IMR-90 (cell line): ENCODE measurements at regions not wholly inside any gene's neighbourhood (a gene's known extent, or its start where the extent isn't known, plus 50 kb on each side); places are given as distances from the start of the nearest gene placed in this dataset.

Source experiments
- ATAC-seq: fragments of 200-7000 bp; cut with Tn5 transposase; 2 replicates; pipeline ENCODE4 v1.9.1; 2020; ENCODE audit warnings: low read depth, mild to moderate bottlenecking, moderate library complexity
- BruUV-seq: library from RNA; stranded (reverse); fragments of 400-500 nt; replicated peaks from 2 replicates; lab custom pipeline; 2021; lab: Mats Ljungman, UMichigan
- CTCF ChIA-PET: fragments of 300-600 bp; formaldehyde crosslinking; extraction: SDS; loops from one replicate; lab custom pipeline; 2021; ENCODE audit warnings: antibody characterized with exemption; lab: Yijun Ruan, JAX
- POLR2A ChIA-PET: fragments of 300-600 bp; sonication (Branson Sonifier 250); formaldehyde crosslinking; loops from one replicate; lab custom pipeline; 2022; ENCODE audit warnings: antibody characterized with exemption; ENCODE audit not compliant: unreplicated experiment; lab: Charles Lee
- DNase-seq: peaks from one replicate; pipeline ENCODE4 v3.0.0; 2013
- H2AFZ ChIP-seq: replicated peaks from 2 replicates; pipeline ENCODE3; 2013; ENCODE audit warnings: low read length, mild to moderate bottlenecking; ENCODE audit not compliant: poor library complexity
- H2AK5ac ChIP-seq: 2 replicates; pipeline ENCODE4 v1.6.1; 2013; ENCODE audit warnings: low read depth, low read length, inconsistent platforms
- H2AK9ac ChIP-seq: replicated peaks from 2 replicates; pipeline ENCODE3; 2013; ENCODE audit warnings: mild to moderate bottlenecking, low read depth, low read length, moderate library complexity; ENCODE audit not compliant: poor library complexity
- H2BK120ac ChIP-seq: 2 replicates; pipeline ENCODE4 v1.6.1; 2013; ENCODE audit warnings: low read depth, low read length, inconsistent platforms
- H2BK15ac ChIP-seq: 3 replicates; pipeline ENCODE4 v1.6.1; 2013; ENCODE audit warnings: low read depth, low read length, inconsistent platforms
- H2BK20ac ChIP-seq: 2 replicates; pipeline ENCODE4 v1.6.1; 2013; ENCODE audit warnings: low read depth, mild to moderate bottlenecking, inconsistent platforms, low read length, moderate library complexity
- H2BK5ac ChIP-seq: 2 replicates; pipeline ENCODE4 v1.6.1; 2013; ENCODE audit warnings: mild to moderate bottlenecking, low read depth, low read length, inconsistent platforms; ENCODE audit not compliant: poor library complexity, severe bottlenecking
- H3K14ac ChIP-seq: replicated peaks from 2 replicates; pipeline ENCODE4 v1.6.1; 2013; ENCODE audit warnings: low read depth, low read length, inconsistent platforms
- H3K18ac ChIP-seq: 2 replicates; pipeline ENCODE4 v1.6.1; 2013; ENCODE audit warnings: low read depth, low read length, control low read depth
- H3K23ac ChIP-seq: 2 replicates; pipeline ENCODE4 v1.6.1; 2013; ENCODE audit warnings: low read depth, low read length, inconsistent platforms
- H3K27ac ChIP-seq: 2 replicates; pipeline ENCODE4 v1.5.1; 2013; ENCODE audit warnings: mild to moderate bottlenecking, control low read depth, low read length; ENCODE audit not compliant: insufficient read depth
- H3K27me3 ChIP-seq: 2 replicates; pipeline ENCODE4 v1.6.1; 2013; ENCODE audit warnings: low read length; ENCODE audit not compliant: control insufficient read depth, insufficient read depth
- H3K36me3 ChIP-seq: 2 replicates; pipeline ENCODE4 v1.6.1; 2013; ENCODE audit warnings: low read length, mixed read lengths; ENCODE audit not compliant: control insufficient read depth, insufficient read depth
- H3K4ac ChIP-seq: 2 replicates; pipeline ENCODE4 v1.6.1; 2013; ENCODE audit warnings: low read depth, low read length, inconsistent platforms
- H3K4me1 ChIP-seq: 2 replicates; pipeline ENCODE4 v1.6.1; 2013; ENCODE audit warnings: low read length, mixed read lengths; ENCODE audit not compliant: control insufficient read depth, insufficient read depth
- H3K4me2 ChIP-seq: 2 replicates; pipeline ENCODE4 v1.6.1; 2013; ENCODE audit warnings: low read depth, mild to moderate bottlenecking, control low read depth, low read length, moderate library complexity
- H3K4me3 ChIP-seq: 2 replicates; pipeline ENCODE4 v1.5.1; 2013; ENCODE audit warnings: low read depth, mild to moderate bottlenecking, control low read depth, low read length, moderate library complexity; ENCODE audit not compliant: insufficient read depth
- H3K56ac ChIP-seq: 2 replicates; pipeline ENCODE4 v1.6.1; 2013; ENCODE audit warnings: low read length, inconsistent platforms; ENCODE audit not compliant: insufficient read depth; ENCODE audit errors: extremely low read depth
- H3K79me1 ChIP-seq, 2 experiments: 2 replicates each; pipeline ENCODE4 v1.6.1; 2013; ENCODE audit warnings: low read length in 2 of 2, inconsistent platforms in 1 of 2, low read depth in 1 of 2
- H3K9ac ChIP-seq: 2 replicates; pipeline ENCODE4 v1.6.1; 2013; ENCODE audit warnings: low read depth, low read length, control low read depth
- H3K9me1 ChIP-seq: 2 replicates; pipeline ENCODE4 v1.6.1; 2013; ENCODE audit warnings: low read length, inconsistent platforms; ENCODE audit not compliant: insufficient read depth
- H3K9me3 ChIP-seq: 2 replicates; pipeline ENCODE4 v1.6.1; 2013; ENCODE audit warnings: low read length; ENCODE audit not compliant: control insufficient read depth, insufficient read depth
- H4K20me1 ChIP-seq: 2 replicates; pipeline ENCODE4 v1.6.1; 2013; ENCODE audit warnings: low read length, inconsistent platforms; ENCODE audit not compliant: insufficient read depth
- H4K5ac ChIP-seq: 2 replicates; pipeline ENCODE4 v1.6.1; 2013; ENCODE audit warnings: mild to moderate bottlenecking, low read depth, low read length, control low read depth
- H4K8ac ChIP-seq, 2 experiments: 2 replicates each; pipeline ENCODE4 v1.6.1; 2013; ENCODE audit warnings: low read depth in 2 of 2, low read length in 2 of 2, control low read depth in 1 of 2, inconsistent platforms in 1 of 2
- H4K91ac ChIP-seq: 2 replicates; pipeline ENCODE4 v1.6.1; 2013; ENCODE audit warnings: low read depth, low read length, inconsistent platforms; ENCODE audit not compliant: insufficient read depth
- BHLHE40 ChIP-seq: fragments of 150-350 bp; IDR thresholded peaks from 2 replicates; pipeline ENCODE4 v1.6.1; 2016; ENCODE audit warnings: mild to moderate bottlenecking, low read depth, low read length
- MAFK ChIP-seq: IDR thresholded peaks from 2 replicates; pipeline ENCODE4 v1.6.1; 2012; ENCODE audit warnings: low read depth, low read length, improper control_type of control experiment
- NFE2L2 ChIP-seq: fragments of 150-350 bp; IDR thresholded peaks from 2 replicates; pipeline ENCODE4 v1.6.1; 2016; ENCODE audit warnings: low read depth, mild to moderate bottlenecking, low read length
- RAD21 ChIP-seq: IDR thresholded peaks from 2 replicates; pipeline ENCODE4 v1.6.1; 2012; ENCODE audit warnings: low read length, improper control_type of control experiment
- SMC3 ChIP-seq: fragments of 150-350 bp; IDR thresholded peaks from 2 replicates; pipeline ENCODE4 v1.6.1; 2016; ENCODE audit warnings: low read depth, mild to moderate bottlenecking, antibody characterized with exemption, low read length, moderate library complexity
- WGBS, 2 experiments: methylation state at CpG; one replicate each; pipeline versions ENCODE4 v1.1.5 to v1.1.7; 2013; ENCODE audit warnings: missing lambda C conversion rate in 2 of 2; ENCODE audit not compliant: insufficient read length in 1 of 2; ENCODE audit errors: extremely low coverage in 2 of 2; 5-methylcytosine and 5-hydroxymethylcytosine counted together
- dilution Hi-C: fragments of 300-500 bp; cut with HindIII; formaldehyde crosslinking; loops from one replicate; pipeline ENCODE4 v1.14.3; 2018; ENCODE audit warnings: low sequenced_read_pairs; ENCODE audit not compliant: unreplicated experiment
- in situ Hi-C: fragments of 300-500 bp; cut with MboI; formaldehyde crosslinking; loops from 3 replicates; pipeline ENCODE4 v1.14.3; 2019; ENCODE audit warnings: low sequenced_read_pairs, inconsistent platforms, mixed read lengths
- intact Hi-C: fragments of 100-400 bp; cut with micrococcal nuclease; formaldehyde crosslinking; loops from 2 replicates; pipeline ENCODE4 v1.10.0; 2022
- TF ChIP-seq, protein P1 (sequence below): fragments of 150-350 bp; IDR thresholded peaks from 2 replicates; pipeline ENCODE4 v1.6.1; 2016; ENCODE audit warnings: low read depth, mild to moderate bottlenecking, low read length, moderate library complexity, borderline replicate concordance
- TF ChIP-seq, protein P2 (sequence below): conservative IDR thresholded peaks from 2 replicates; pipeline ENCODE4 v1.5.1; 2012; ENCODE audit warnings: mild to moderate bottlenecking, low read depth, low read length, improper control_type of control experiment

DNA sequence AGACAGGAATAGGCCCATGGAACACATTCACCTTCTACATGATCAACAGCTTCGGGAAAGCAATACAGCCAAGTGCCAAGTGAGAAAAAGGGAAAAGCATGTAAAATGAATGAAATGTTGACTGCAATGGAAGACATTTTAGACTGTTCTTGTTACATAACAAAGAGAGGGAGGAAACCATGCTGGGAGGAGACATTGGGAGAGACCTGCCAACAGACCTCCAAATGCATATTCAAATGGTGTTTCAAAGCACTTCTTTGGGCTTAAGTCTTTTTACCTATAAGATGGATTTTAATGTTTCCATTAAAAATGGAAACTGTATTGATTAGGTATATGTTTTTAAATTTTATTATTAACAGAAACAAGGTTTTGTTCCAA is 350.0 kb upstream of the THBS1 start:
- POLR2A ChIA-PET: no interaction called here

More for the DNA sequence above, 350.0 kb upstream of the THBS1 start:
- Histone ChIP-seq H2AK9ac (peak overlapping the region; percentile 8), H4K91ac (peak overlapping the region; percentile 51), H3K4me2 (no peak overlapping the region), H3K18ac (peak overlapping the region; percentile 79), H4K8ac (peak overlapping the region; percentile 14 to 78; a peak in 3 of 4 replicates), H3K4me3 (no peak overlapping the region), H3K9me3 (no peaks in the 10 kb centered on the region), H4K5ac (peak overlapping the region; percentile 76), H3K4me1 (peaks cover 22% of the 10 kb centered on the region), H3K56ac (no peak overlapping the region), H3K27me3 (no peaks in the 10 kb centered on the region), H3K9me1 (peaks cover 17% of the 10 kb centered on the region), H3K27ac (peak overlapping the region; percentile 50), H3K9ac (no peak overlapping the region), H3K79me1 (peaks cover 0 to 6% of the 10 kb centered on the region in 2 experiments; a peak in 1 of 4 replicates), H3K36me3 (no peaks in the 10 kb centered on the region), H4K20me1 (no peaks in the 10 kb centered on the region), H2BK5ac (peak overlapping the region; percentile 79), H2BK120ac (peak overlapping the region; percentile 89), H2BK20ac (peak overlapping the region; percentile 89), H2AK5ac (peak overlapping the region; percentile 83), H2AFZ (peak overlapping the region; percentile 79), H3K14ac (peak overlapping the region; percentile 83), H3K23ac (peak overlapping the region; percentile 82), H3K4ac (peak overlapping the region; percentile 77), H2BK15ac (peak overlapping the region; percentile 86; the same call in 2 of the 3 replicates)
- in situ Hi-C loops (no loop called here), dilution Hi-C loops (no loop called here), intact Hi-C loops (loop anchor here (5.0 kb wide), 1 partner anchor 71 kb away; no protein-coding TSS in a partner anchor)
- TF ChIP-seq SMC3 (no peak), RAD21 (no peak), BHLHE40 (no peak), MAFK (no peak), NFE2L2 (no peak)
- TF ChIP-seq, protein P1, sequence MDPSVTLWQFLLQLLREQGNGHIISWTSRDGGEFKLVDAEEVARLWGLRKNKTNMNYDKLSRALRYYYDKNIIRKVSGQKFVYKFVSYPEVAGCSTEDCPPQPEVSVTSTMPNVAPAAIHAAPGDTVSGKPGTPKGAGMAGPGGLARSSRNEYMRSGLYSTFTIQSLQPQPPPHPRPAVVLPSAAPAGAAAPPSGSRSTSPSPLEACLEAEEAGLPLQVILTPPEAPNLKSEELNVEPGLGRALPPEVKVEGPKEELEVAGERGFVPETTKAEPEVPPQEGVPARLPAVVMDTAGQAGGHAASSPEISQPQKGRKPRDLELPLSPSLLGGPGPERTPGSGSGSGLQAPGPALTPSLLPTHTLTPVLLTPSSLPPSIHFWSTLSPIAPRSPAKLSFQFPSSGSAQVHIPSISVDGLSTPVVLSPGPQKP: no peak
- TF ChIP-seq, protein P2, sequence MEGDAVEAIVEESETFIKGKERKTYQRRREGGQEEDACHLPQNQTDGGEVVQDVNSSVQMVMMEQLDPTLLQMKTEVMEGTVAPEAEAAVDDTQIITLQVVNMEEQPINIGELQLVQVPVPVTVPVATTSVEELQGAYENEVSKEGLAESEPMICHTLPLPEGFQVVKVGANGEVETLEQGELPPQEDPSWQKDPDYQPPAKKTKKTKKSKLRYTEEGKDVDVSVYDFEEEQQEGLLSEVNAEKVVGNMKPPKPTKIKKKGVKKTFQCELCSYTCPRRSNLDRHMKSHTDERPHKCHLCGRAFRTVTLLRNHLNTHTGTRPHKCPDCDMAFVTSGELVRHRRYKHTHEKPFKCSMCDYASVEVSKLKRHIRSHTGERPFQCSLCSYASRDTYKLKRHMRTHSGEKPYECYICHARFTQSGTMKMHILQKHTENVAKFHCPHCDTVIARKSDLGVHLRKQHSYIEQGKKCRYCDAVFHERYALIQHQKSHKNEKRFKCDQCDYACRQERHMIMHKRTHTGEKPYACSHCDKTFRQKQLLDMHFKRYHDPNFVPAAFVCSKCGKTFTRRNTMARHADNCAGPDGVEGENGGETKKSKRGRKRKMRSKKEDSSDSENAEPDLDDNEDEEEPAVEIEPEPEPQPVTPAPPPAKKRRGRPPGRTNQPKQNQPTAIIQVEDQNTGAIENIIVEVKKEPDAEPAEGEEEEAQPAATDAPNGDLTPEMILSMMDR: no peak
- WGBS, 2 experiments: no CpG with 5 or more reads among the region's 1 CpG
- BruUV-seq: no TSS peak
- CTCF ChIA-PET: no interaction called here
- ATAC-seq: no peak
- DNase-seq: no peak
